Kidney (tissue), 13 donors: ENCODE measurements at regions not wholly inside any gene's neighbourhood (a gene's known extent, or its start where the extent isn't known, plus 50 kb on each side); places are given as distances from the start of the nearest gene placed in this dataset.

Source experiments
- DNase-seq, 5 donors: peaks; one replicate each; pipeline ENCODE4 v3.0.0-alpha.2; 2013 to 2020
- FAIRE-seq: peaks from 2 replicates; lab custom pipeline; 2012; peaks lifted over from hg19 to GRCh38; lab: Jason Lieb, UNC
- H3K27ac ChIP-seq, 2 donors: one replicate each; pipeline ENCODE4 v1.7.0; 2013; ENCODE audit warnings: low read depth in 2 of 2, low read length in 2 of 2, inconsistent platforms in 1 of 2
- H3K27me3 ChIP-seq: one replicate; pipeline ENCODE4 v1.7.1; 2013; ENCODE audit warnings: low read length, inconsistent platforms; ENCODE audit not compliant: control insufficient read depth, insufficient read depth
- H3K36me3 ChIP-seq, 3 donors: one replicate each; pipeline versions ENCODE4 v1.7.0 to v1.7.1; 2013; ENCODE audit warnings: low read length in 3 of 3, control low read depth in 1 of 3, inconsistent platforms in 1 of 3; ENCODE audit not compliant: insufficient read depth in 3 of 3, control insufficient read depth in 2 of 3
- H3K4me1 ChIP-seq, 3 donors: one replicate each; pipeline versions ENCODE4 v1.7.0 to v1.7.1; 2013; ENCODE audit warnings: low read length in 3 of 3, inconsistent platforms in 1 of 3, low read depth in 1 of 3; ENCODE audit not compliant: control insufficient read depth in 2 of 3, insufficient read depth in 2 of 3
- H3K4me3 ChIP-seq, 3 donors: one replicate each; pipeline versions ENCODE4 v1.7.0 to v1.8.1; 2013; ENCODE audit warnings: low read length in 3 of 3, control low read depth in 1 of 3, inconsistent platforms in 1 of 3
- H3K9ac ChIP-seq, 3 donors: one replicate each; pipeline versions ENCODE4 v1.7.0 to v1.7.1; 2013; ENCODE audit warnings: low read length in 3 of 3, control low read depth in 1 of 3, inconsistent platforms in 1 of 3
- H3K9me3 ChIP-seq, 3 donors: one replicate each; pipeline versions ENCODE4 v1.7.0 to v1.7.1; 2013; ENCODE audit warnings: low read length in 3 of 3, control low read depth in 1 of 3, inconsistent platforms in 1 of 3; ENCODE audit not compliant: control insufficient read depth in 2 of 3, insufficient read depth in 1 of 3
- CTCF ChIP-seq: IDR thresholded peaks from 3 replicates; pipeline ENCODE4 v1.5.1; 2012; ENCODE audit warnings: mild to moderate bottlenecking, moderate library complexity, borderline replicate concordance; ENCODE audit not compliant: insufficient read depth; ENCODE audit errors: extremely low read depth
- intact Hi-C: fragments of 100-400 bp; cut with DNase I; formaldehyde crosslinking; loops from one replicate; pipeline ENCODE4 v1.11.1; 2022
- donor health status: control.
- donor health status: control.
- donor health status: control.
- donor health status: control.
- donor health status: control.
- donor health status: DM: yes; HTN: yes; CAD: no.
- donor health status: Normal renal cell carcinoma (clear cell type).

DNA sequence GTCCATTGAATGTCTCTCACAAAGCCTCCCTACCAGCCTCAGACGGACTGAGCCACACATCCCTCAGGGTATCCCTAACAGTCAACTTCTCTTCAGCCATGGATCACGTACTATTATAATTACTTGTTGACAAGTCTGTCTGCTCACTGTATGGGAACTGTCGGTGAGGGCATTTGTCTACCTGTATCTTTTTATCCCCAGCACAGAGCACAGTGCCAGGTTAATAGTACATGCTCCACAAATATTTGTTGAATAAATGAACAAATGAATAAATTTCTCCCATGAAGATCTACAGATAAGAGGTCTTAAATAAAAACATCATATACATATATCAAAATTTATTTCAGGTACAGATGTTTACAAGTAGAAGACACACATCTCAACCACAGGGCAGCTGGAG is 414.0 kb downstream of the SOX9 start:
- FAIRE-seq, result no peak
- Histone ChIP-seq H3K27me3 (no peaks in the 10 kb centered on the region), H3K9me3 (no peaks in the 10 kb centered on the region), H3K4me3 (no peak overlapping the region), H3K36me3 (no peaks in the 10 kb centered on the region), H3K4me1 (no peaks in the 10 kb centered on the region), H3K27ac (no peak overlapping the region), H3K9ac (no peak overlapping the region)
- TF ChIP-seq CTCF, result no peak
- DNase-seq, result no peak
- intact Hi-C loops, result loop anchor here (10.0 kb wide), 1 partner anchor 1900 kb away; no protein-coding TSS in a partner anchor

GRCh38 chr17:72535346-72535745 is 414.5 kb downstream of the SOX9 start:
- Histone ChIP-seq H3K4me1 (peaks cover 0 to 3% (median 0%) of the 10 kb centered on the region in 3 donors), H3K36me3 (no peaks in the 10 kb centered on the region), H3K9ac (no peak overlapping the region), H3K4me3 (no peak overlapping the region), H3K27me3 (no peaks in the 10 kb centered on the region), H3K27ac (no peak overlapping the region), H3K9me3 (no peaks in the 10 kb centered on the region)
- TF ChIP-seq CTCF, result no peak
- intact Hi-C loops, result loop anchor here (10.0 kb wide), 1 partner anchor 1901 kb away; no protein-coding TSS in a partner anchor
- FAIRE-seq (no peak), DNase-seq (no peak)

- no peak for TF ChIP-seq CTCF
- intact Hi-C loops, result loop anchor here (10.0 kb wide), 1 partner anchor 1901 kb away; no protein-coding TSS in a partner anchor
- H3K4me3 ChIP-seq, result no peak overlapping the region
- FAIRE-seq, result no peak
- no peaks in the 10 kb centered on the region for H3K9me3 ChIP-seq
- peaks cover 0 to 3% (median 2%) of the 10 kb centered on the region in 3 donors for H3K4me1 ChIP-seq
- no peak overlapping the region for H3K27ac ChIP-seq
- H3K27me3 ChIP-seq, result no peaks in the 10 kb centered on the region
- H3K36me3 ChIP-seq, result no peaks in the 10 kb centered on the region
- DNase-seq, result no peak
- no peak overlapping the region for H3K9ac ChIP-seq
These were observed 415.0 kb downstream of the SOX9 start for GRCh38 chr17:72535779-72536178.

DNA sequence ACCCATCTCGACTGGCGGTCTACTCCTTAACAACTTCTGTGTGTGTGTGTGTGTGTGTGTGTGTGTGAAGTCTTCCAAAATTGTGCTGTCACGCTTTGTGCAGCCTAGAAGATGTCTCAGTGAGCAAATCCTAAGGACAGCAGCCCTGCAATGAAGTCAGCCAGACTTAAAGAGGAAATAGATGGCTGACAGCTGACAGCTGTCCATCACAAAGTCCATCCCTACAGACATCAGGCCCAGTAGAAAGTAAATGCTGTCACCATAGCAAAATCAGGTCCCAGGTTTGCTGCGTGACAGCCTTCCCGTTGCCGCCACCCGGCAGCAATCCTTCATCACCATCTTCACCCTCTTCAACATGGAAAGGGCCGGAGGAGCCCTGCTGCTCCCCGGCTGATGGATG is 416.0 kb downstream of the SOX9 start:
- no peak for TF ChIP-seq CTCF
- Histone ChIP-seq H3K9me3 (no peaks in the 10 kb centered on the region), H3K36me3 (no peaks in the 10 kb centered on the region), H3K27ac (no peak overlapping the region), H3K9ac (no peak overlapping the region), H3K27me3 (no peaks in the 10 kb centered on the region), H3K4me1 (peaks cover 0 to 3% (median 2%) of the 10 kb centered on the region in 3 donors), H3K4me3 (no peak overlapping the region)
- FAIRE-seq (no peak), DNase-seq (no peak)
- intact Hi-C loops, result loop anchor here (10.0 kb wide), 1 partner anchor 1902 kb away; no protein-coding TSS in a partner anchor
